ENCODE measurements at regions not wholly inside any gene's neighbourhood (a gene's known extent, or its start where the extent isn't known, plus 50 kb on each side); places are given as distances from the start of the nearest gene placed in this dataset.

- no peak for DNase-seq
Observed at GRCh38 chr11:122268601-122269130, 152.7 kb upstream of the BLID start.

- DNase-seq: no peak
Observed at GRCh38 chr11:122267602-122268001, 151.6 kb upstream of the BLID start.

- no peak for DNase-seq
Observed at GRCh38 chr11:122265981-122266380, 150.0 kb upstream of the BLID start.

GRCh38 chr11:122264121-122264520 is 148.1 kb upstream of the BLID start:
- no peak for DNase-seq

- DNase-seq: no peak
Observed at GRCh38 chr11:122261546-122261945, 145.5 kb upstream of the BLID start.

GRCh38 chr11:122259195-122259821 is 143.3 kb upstream of the BLID start:
- DNase-seq: no peak

- DNase-seq: no peak
Observed at GRCh38 chr11:122258446-122259194, 142.6 kb upstream of the BLID start.

- no peak for DNase-seq
Observed at GRCh38 chr11:122253589-122254231, 137.7 kb upstream of the BLID start.

- no peak for DNase-seq
Observed at GRCh38 chr11:122248939-122249338, 132.9 kb upstream of the BLID start.

GRCh38 chr11:122248131-122248530 is 132.1 kb upstream of the BLID start:
- no peak for DNase-seq

GRCh38 chr11:122246874-122247273 is 130.9 kb upstream of the BLID start:
- DNase-seq: no peak

- no peak for DNase-seq
Observed at GRCh38 chr11:122242731-122243130, 126.7 kb upstream of the BLID start.

GRCh38 chr11:122241566-122241965 is 125.6 kb upstream of the BLID start:
- no peak for DNase-seq

- DNase-seq: no peak
Observed at GRCh38 chr11:122240638-122241037, 124.6 kb upstream of the BLID start.

- no peak for DNase-seq
Observed at GRCh38 chr11:122235615-122236014, 119.6 kb upstream of the BLID start.

GRCh38 chr11:122234780-122235179 is 118.8 kb upstream of the BLID start:
- DNase-seq: no peak

GRCh38 chr11:122234257-122234656 is 118.2 kb upstream of the BLID start:
- DNase-seq: no peak

GRCh38 chr11:122232985-122233384 is 117.0 kb upstream of the BLID start:
- DNase-seq: no peak

GRCh38 chr11:122230385-122230755 is 114.4 kb upstream of the BLID start:
- DNase-seq: no peak

- no peak for DNase-seq
Observed at GRCh38 chr11:122229481-122230384, 113.7 kb upstream of the BLID start.

- DNase-seq: no peak
Observed at GRCh38 chr11:122229078-122229477, 113.1 kb upstream of the BLID start.

- no peak for DNase-seq
Observed at GRCh38 chr11:122226810-122227379, 110.9 kb upstream of the BLID start.

- DNase-seq: no peak
Observed at GRCh38 chr11:122224867-122225266, 108.9 kb upstream of the BLID start.
